Endodermal cell (in vitro differentiated cells): ENCODE measurements at regions not wholly inside any gene's neighbourhood (a gene's known extent, or its start where the extent isn't known, plus 50 kb on each side); places are given as distances from the start of the nearest gene placed in this dataset.
"Not testable (repeated sequence)": the region's sequence is repeated elsewhere in the genome, so short reads cannot be mapped to it uniquely, and the experiment has no call there.

Experiments used
- DNase-seq: peaks from one replicate; pipeline ENCODE4 v3.0.0-alpha.2; 2017
- H3K27ac ChIP-seq: 2 replicates; pipeline ENCODE4 v1.5.1; 2013; ENCODE audit warnings: mild to moderate bottlenecking, low read depth, low read length, moderate library complexity
- H3K27me3 ChIP-seq: 2 replicates; pipeline ENCODE4 v1.6.1; 2013; ENCODE audit warnings: mild to moderate bottlenecking, low read length, moderate library complexity; ENCODE audit not compliant: insufficient read depth, control insufficient read depth, poor library complexity, severe bottlenecking
- H3K36me3 ChIP-seq: 2 replicates; pipeline ENCODE4 v1.7.0; 2013; ENCODE audit warnings: mild to moderate bottlenecking, low read length, moderate library complexity; ENCODE audit not compliant: control insufficient read depth, insufficient read depth
- H3K4me1 ChIP-seq: one replicate; pipeline ENCODE4 v1.7.0; 2013; ENCODE audit warnings: low read length; ENCODE audit not compliant: control insufficient read depth, insufficient read depth
- H3K4me3 ChIP-seq: 2 replicates; pipeline ENCODE4 v1.5.1; 2013; ENCODE audit warnings: mild to moderate bottlenecking, low read length, moderate library complexity
- H3K9ac ChIP-seq: 2 replicates; pipeline ENCODE4 v1.6.1; 2013; ENCODE audit warnings: mild to moderate bottlenecking, low read length, moderate library complexity; ENCODE audit not compliant: poor library complexity, severe bottlenecking; ENCODE audit errors: extremely low read depth
- H3K9me3 ChIP-seq: 2 replicates; pipeline ENCODE4 v1.6.1; 2013; ENCODE audit warnings: mild to moderate bottlenecking, low read length, moderate library complexity; ENCODE audit not compliant: control insufficient read depth
- H3K27ac Mint-ChIP-seq: 2 replicates; pipeline ENCODE4 v1.8.0; 2020; ENCODE audit warnings: mixed read lengths
- H3K27me3 Mint-ChIP-seq: 2 replicates; pipeline ENCODE4 v1.8.0; 2021; ENCODE audit warnings: mild to moderate bottlenecking, mixed read lengths; ENCODE audit not compliant: insufficient read depth
- H3K36me3 Mint-ChIP-seq: 2 replicates; pipeline ENCODE4 v1.8.0; 2020; ENCODE audit warnings: low read depth, mixed read lengths
- H3K4me1 Mint-ChIP-seq: 2 replicates; pipeline ENCODE4 v1.8.0; 2020; ENCODE audit warnings: mixed read lengths
- H3K4me3 Mint-ChIP-seq: 2 replicates; pipeline ENCODE4 v1.8.0; 2020; ENCODE audit warnings: mild to moderate bottlenecking, moderate library complexity, mixed read lengths
- H3K9me3 Mint-ChIP-seq: 2 replicates; pipeline ENCODE4 v1.8.0; 2020; ENCODE audit warnings: mild to moderate bottlenecking, mixed read lengths
- WGBS, 2 experiments: methylation state at CpG; one replicate each; pipeline versions ENCODE4 v1.1.5 to v1.1.7; 2013; ENCODE audit warnings: missing lambda C conversion rate in 2 of 2, mixed read lengths in 1 of 2; ENCODE audit not compliant: insufficient coverage in 1 of 2, insufficient read length in 1 of 2; 5-methylcytosine and 5-hydroxymethylcytosine counted together
- TF ChIP-seq, protein P1 (sequence below): fragments of 200-600 bp; sonication (generic); conservative IDR thresholded peaks from 2 replicates; pipeline ENCODE4 v1.5.0; 2021; ENCODE audit warnings: antibody characterized with exemption, mild to moderate bottlenecking

DNA sequence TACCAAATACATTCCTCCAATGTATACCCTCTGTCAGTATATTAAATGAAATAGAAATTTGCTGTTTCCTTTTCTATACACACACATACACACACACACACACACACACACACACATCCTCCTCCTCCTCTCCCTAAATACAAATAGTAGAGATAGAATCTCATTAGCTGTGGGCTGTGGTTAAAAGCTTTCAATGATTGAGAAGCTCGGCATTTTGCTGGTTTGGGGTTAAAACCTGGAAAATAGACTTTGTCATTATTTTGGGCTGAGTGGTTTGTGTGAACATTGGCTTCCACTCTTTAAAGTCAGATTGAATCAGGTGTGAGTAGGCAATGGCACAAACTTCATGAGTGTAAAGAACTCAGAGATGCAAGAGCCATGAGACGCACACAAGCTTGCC, 596.0 kb downstream of the XPNPEP1 start:
- Mint-ChIP-seq H3K9me3 (no peaks in the 10 kb centered on the region), H3K27me3 (no peaks in the 10 kb centered on the region), H3K36me3 (no peaks in the 10 kb centered on the region), H3K4me1 (peaks cover 28% of the 10 kb centered on the region), H3K4me3 (no peak overlapping the region), H3K27ac (no peak overlapping the region)
- no peak overlapping the region for H3K4me3 ChIP-seq
- 91 to 100% methylated on average over 1 to 2 of the region's 2 CpGs for WGBS, 2 experiments
- peaks cover 58% of the 10 kb centered on the region for H3K9me3 ChIP-seq
- H3K36me3 ChIP-seq = no peaks in the 10 kb centered on the region
- no peak for DNase-seq
- no peaks in the 10 kb centered on the region for H3K27me3 ChIP-seq
- TF ChIP-seq, protein P1, sequence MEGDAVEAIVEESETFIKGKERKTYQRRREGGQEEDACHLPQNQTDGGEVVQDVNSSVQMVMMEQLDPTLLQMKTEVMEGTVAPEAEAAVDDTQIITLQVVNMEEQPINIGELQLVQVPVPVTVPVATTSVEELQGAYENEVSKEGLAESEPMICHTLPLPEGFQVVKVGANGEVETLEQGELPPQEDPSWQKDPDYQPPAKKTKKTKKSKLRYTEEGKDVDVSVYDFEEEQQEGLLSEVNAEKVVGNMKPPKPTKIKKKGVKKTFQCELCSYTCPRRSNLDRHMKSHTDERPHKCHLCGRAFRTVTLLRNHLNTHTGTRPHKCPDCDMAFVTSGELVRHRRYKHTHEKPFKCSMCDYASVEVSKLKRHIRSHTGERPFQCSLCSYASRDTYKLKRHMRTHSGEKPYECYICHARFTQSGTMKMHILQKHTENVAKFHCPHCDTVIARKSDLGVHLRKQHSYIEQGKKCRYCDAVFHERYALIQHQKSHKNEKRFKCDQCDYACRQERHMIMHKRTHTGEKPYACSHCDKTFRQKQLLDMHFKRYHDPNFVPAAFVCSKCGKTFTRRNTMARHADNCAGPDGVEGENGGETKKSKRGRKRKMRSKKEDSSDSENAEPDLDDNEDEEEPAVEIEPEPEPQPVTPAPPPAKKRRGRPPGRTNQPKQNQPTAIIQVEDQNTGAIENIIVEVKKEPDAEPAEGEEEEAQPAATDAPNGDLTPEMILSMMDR = no peak
- H3K9ac ChIP-seq = no peak overlapping the region
- no peak overlapping the region for H3K27ac ChIP-seq
- no peaks in the 10 kb centered on the region for H3K4me1 ChIP-seq

DNA sequence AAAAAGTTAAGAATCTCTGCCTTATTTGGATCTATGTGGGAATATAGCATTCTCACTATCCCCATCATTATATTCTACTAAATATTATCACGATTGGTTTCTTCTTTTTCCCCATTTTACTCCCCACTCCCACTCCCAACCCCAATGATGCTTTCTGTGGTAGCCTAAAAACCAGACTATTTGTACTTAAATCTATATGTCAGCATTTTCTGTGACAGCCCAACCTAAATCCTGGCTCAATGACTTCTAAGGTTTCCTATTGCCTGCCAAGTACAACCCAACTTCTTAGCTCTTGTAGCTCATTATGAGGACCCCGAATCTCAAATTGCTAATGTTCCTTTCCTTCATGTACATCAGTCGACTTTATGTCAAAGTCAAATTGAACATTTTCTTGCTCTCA, 598.6 kb downstream of the XPNPEP1 start:
- Histone ChIP-seq H3K4me3 (no peak overlapping the region), H3K27me3 (no peaks in the 10 kb centered on the region), H3K4me1 (no peaks in the 10 kb centered on the region), H3K36me3 (no peaks in the 10 kb centered on the region), H3K27ac (no peak overlapping the region), H3K9me3 (peaks cover 64% of the 10 kb centered on the region), H3K9ac (no peak overlapping the region)
- DNase-seq = no peak
- H3K27ac Mint-ChIP-seq = no peak overlapping the region
- WGBS, 2 experiments = 82 to 87% methylated on average over 2 to 3 of the region's 3 CpGs
- no peaks in the 10 kb centered on the region for H3K36me3 Mint-ChIP-seq
- H3K4me1 Mint-ChIP-seq = peaks cover 28% of the 10 kb centered on the region
- H3K27me3 Mint-ChIP-seq = no peaks in the 10 kb centered on the region
- H3K4me3 Mint-ChIP-seq = no peak overlapping the region
- TF ChIP-seq, protein P1 = no peak
- H3K9me3 Mint-ChIP-seq = peaks cover 10% of the 10 kb centered on the region

DNA sequence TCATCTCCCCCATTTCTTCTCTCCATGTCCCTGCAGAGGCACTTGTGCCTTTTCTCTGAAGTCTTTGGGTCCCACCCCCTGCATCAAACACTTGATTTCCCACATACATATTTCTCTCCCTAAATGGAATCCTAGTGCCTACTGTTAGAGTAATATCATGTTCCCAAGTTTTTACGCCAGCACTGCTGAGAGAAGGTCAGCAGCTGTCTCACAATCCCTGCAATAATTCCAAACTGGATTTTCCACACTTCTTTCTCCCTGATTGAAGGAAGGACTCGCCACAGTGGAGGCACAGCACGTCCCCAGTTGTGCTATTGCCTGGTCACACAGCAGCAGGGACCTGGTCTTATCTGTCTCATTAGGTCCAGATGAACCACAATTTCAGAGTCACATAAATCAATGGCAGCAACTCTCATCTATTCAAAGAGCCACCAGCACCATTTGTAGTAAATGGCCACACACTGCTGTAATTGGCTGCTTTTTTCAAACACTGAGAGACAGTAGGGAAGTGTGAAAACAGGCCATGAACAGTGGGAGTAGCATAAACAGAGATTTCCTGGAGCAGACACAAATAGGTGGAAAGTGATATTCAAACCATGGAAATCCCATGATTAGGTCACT, 605.5 kb downstream of the XPNPEP1 start:
- no peak for DNase-seq
- Mint-ChIP-seq H3K9me3 (peaks cover 15% of the 10 kb centered on the region), H3K36me3 (no peaks in the 10 kb centered on the region), H3K27ac (no peak overlapping the region), H3K27me3 (no peaks in the 10 kb centered on the region), H3K4me3 (no peak overlapping the region), H3K4me1 (peaks cover 24% of the 10 kb centered on the region)
- Histone ChIP-seq H3K9ac (no peak overlapping the region), H3K27me3 (no peaks in the 10 kb centered on the region), H3K9me3 (peaks cover 44% of the 10 kb centered on the region), H3K4me3 (no peak overlapping the region), H3K4me1 (no peaks in the 10 kb centered on the region), H3K27ac (no peak overlapping the region), H3K36me3 (no peaks in the 10 kb centered on the region)
- 60 to 92% methylated on average over 2 to 3 of the region's 3 CpGs for WGBS, 2 experiments
- TF ChIP-seq, protein P1 = no peak

DNA sequence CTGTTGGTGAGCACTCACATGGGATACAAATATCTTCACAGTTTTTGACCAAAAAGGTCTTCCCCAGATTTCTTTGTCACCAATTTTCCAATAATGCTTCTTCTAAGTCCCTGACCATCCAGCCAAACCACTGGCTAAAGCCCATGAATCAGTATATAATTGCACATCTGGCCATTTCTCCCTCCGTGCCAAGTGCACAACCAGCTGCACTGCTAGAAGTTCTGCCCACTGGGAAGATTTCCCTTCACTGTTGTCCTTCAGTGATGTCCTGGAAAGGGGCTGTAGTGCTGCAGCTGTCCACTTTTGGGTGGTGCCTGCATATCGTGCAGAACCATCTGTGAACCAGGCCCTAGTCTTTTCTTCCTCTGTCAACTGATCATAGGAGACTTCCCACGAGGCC, 609.3 kb downstream of the XPNPEP1 start:
- WGBS, 2 experiments = 74 to 83% methylated on average over 2 of the region's 3 CpGs
- DNase-seq, H3K27me3 ChIP-seq, H3K9me3 Mint-ChIP-seq, H3K36me3 Mint-ChIP-seq, H3K36me3 ChIP-seq, H3K9ac ChIP-seq, H3K4me3 ChIP-seq, H3K4me1 ChIP-seq, H3K27me3 Mint-ChIP-seq, H3K27ac Mint-ChIP-seq, H3K4me3 Mint-ChIP-seq, H3K27ac ChIP-seq: not testable (repeated sequence)
- peaks cover 40% of the 10 kb centered on the region for H3K4me1 Mint-ChIP-seq
- H3K9me3 ChIP-seq = peaks cover 25% of the 10 kb centered on the region

DNA sequence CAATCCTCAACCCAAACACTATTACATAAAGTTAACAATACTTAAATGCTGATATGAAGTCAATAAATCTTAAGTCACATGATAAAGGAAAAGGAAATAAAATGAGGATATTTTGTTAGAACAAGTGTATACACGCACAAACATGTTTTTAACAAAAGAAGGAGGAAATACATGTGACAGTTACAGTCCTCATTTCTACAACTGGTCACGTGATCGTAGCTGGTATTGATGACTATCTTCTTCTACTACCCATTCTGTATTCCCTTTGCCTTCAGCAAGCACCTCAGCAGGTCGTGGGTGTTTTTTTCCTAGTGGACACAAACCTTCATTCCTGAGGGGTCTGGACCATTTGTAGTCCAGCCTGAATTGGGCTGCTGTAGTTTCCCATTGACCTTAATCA, 610.8 kb downstream of the XPNPEP1 start:
- H3K27ac Mint-ChIP-seq, H3K36me3 ChIP-seq, H3K9me3 Mint-ChIP-seq, H3K27me3 ChIP-seq, H3K27ac ChIP-seq, H3K36me3 Mint-ChIP-seq, H3K4me3 Mint-ChIP-seq, DNase-seq, H3K4me3 ChIP-seq, H3K9ac ChIP-seq, H3K4me1 ChIP-seq, H3K27me3 Mint-ChIP-seq: not testable (repeated sequence)
- H3K4me1 Mint-ChIP-seq = peaks cover 46% of the 10 kb centered on the region
- H3K9me3 ChIP-seq = peaks cover 20% of the 10 kb centered on the region
- WGBS, 2 experiments = 71 to 72% methylated on average over 4 of the region's 4 CpGs
